LNCaP clone FGC (cell line): ENCODE measurements at regions not wholly inside any gene's neighbourhood (a gene's known extent, or its start where the extent isn't known, plus 50 kb on each side); places are given as distances from the start of the nearest gene placed in this dataset.

Source experiments
- DNase-seq: peaks from one replicate; pipeline ENCODE4 v3.0.0-alpha.2; 2011; ENCODE audit warnings: low read depth
- H3K4me3 ChIP-seq: 2 replicates; pipeline ENCODE4 v1.5.1; 2011; ENCODE audit warnings: mild to moderate bottlenecking, low read depth, low read length, control low read depth
- CTCF ChIP-seq: IDR thresholded peaks from 2 replicates; pipeline ENCODE4 v1.5.1; 2012; ENCODE audit warnings: mild to moderate bottlenecking; ENCODE audit not compliant: control insufficient read depth, insufficient read depth; ENCODE audit errors: extremely low read depth

GRCh38 chr2:217006217-217006616, 146.4 kb upstream of the TNP1 start:
- no peak overlapping the region for H3K4me3 ChIP-seq
- no peak for TF ChIP-seq CTCF
- DNase-seq: no peak

GRCh38 chr2:217004656-217005055, 144.8 kb upstream of the TNP1 start:
- DNase-seq: no peak
- no peak for TF ChIP-seq CTCF

DNA sequence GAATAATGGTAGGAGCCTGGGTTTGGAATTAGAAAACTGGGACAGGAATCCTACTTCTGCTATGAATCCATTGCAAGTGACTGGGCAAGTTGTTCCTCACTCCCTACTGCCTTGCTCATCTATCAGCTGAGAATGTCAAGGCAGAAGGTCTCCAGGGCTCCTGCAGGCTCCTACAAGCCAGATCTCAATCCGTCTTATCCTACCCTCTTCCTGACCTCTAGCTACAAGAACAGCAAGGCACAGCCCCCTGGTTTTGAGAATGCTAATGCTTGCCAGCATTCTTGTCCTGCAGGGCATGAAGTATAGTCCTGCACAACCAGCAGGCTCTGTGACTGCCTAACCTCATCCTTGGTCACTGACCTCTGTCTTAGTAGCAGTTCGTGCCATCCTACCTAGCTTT, 141.9 kb upstream of the TNP1 start:
- DNase-seq: no peak
- H3K4me3 ChIP-seq: no peak overlapping the region
- no peak for TF ChIP-seq CTCF

More at GRCh38 chr2:217004656-217005055, 144.8 kb upstream of the TNP1 start:
- no peak overlapping the region for H3K4me3 ChIP-seq

DNA sequence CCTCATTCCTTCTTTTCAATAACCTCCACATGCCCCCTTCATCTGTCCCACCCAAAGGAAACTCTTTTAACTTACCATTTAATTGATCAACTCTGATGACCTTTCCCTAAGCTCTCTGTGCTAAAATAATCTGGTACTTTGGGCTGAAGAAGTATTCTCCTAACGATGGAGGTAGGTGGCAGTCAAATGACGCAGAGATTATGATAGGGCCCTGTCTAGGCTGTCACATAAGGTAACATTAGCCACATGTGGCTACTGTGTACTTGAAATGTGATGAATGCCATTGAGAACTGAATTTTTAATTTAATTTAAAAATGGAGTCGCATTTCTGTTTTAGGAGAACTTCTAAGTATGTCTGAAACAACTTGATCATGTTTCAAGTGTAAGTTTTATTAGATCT, 140.5 kb upstream of the TNP1 start:
- DNase-seq: no peak
- TF ChIP-seq CTCF: no peak
- no peak overlapping the region for H3K4me3 ChIP-seq

DNA sequence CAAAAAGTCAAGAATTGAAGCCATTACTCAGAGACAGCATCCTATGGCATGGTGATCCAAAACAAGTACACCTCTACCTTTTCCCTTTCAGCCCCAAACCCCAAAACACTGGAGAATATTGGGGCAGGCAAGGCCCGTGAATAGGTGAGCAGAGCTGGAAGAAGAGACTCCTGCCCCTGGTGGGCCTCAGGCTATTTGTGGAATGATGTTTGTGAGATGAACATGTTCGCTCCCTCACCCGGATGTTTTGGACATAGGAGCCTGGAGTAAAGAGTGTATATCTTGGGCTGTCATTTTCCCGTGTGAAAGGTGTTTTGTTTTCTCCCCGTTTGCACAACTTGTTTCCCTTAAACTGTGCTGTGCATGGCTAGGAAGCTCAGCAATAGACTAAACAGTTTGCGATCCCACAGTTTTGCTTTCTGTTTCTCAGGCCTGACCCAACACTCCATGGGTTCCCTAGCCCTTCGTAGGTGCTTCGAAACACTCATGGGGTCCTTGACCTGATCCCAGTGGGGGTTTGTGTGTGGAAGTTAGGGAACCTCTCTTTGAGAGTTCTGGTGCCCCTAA, 136.5 kb upstream of the TNP1 start:
- no peak overlapping the region for H3K4me3 ChIP-seq
- DNase-seq: no peak
- no peak for TF ChIP-seq CTCF

DNA sequence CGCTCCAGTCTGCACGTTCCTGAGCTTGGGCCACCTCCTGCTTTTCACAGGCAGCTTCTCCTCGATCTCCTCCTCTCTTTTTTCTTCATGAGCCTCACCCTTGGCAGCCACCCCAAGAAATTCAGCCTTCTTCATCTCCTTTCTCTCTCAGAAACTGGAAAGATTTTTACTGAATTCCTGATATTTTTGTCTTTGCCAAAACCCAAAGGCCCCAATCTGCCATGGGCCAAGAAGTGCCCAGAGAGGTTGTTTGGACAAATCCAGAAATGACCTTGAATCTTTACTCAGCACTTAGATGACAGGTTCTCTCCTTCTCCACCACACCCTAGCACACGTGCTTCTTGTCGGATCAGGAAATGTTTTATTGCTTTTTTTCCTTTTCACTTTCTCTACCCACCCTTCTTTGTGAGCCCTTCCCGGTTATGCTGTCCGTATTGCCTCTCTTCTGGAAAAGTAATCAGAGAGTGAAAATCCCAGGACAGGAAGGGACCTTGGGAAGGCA, 134.5 kb upstream of the TNP1 start:
- DNase-seq: no peak
- H3K4me3 ChIP-seq: no peak overlapping the region
- TF ChIP-seq CTCF: no peak

GRCh38 chr2:216992056-216992675, 132.3 kb upstream of the TNP1 start:
- no peak for DNase-seq
- TF ChIP-seq CTCF: no peak
- no peak overlapping the region for H3K4me3 ChIP-seq
